Right lobe of liver (tissue), 4 donors: ENCODE measurements at regions not wholly inside any gene's neighbourhood (a gene's known extent, or its start where the extent isn't known, plus 50 kb on each side); places are given as distances from the start of the nearest gene placed in this dataset.

Source experiments
- POLR2A ChIP-seq: fragments of 450-650 bp; IDR thresholded peaks from one replicate; pipeline ENCODE4 v1.6.1; 2017; ENCODE audit warnings: antibody characterized with exemption, mild to moderate bottlenecking
- TF ChIP-seq, protein P1 (sequence below), 4 donors: fragments of 200-600 bp in 3 of 4; fragments of 450-650 bp in 1 of 4; IDR thresholded peaks; one replicate each; pipeline versions ENCODE4 v1.5.1 to v1.8.0; 2016 to 2022; ENCODE audit warnings: antibody characterized with exemption in 4 of 4, mild to moderate bottlenecking in 2 of 4
- donor health status: DM: no; HTN: no; CAD: no.
- donor health status: DM: no; HTN: no; CAD: no.
- donor health status: DM: no; HTN: yes; CAD: no.

DNA sequence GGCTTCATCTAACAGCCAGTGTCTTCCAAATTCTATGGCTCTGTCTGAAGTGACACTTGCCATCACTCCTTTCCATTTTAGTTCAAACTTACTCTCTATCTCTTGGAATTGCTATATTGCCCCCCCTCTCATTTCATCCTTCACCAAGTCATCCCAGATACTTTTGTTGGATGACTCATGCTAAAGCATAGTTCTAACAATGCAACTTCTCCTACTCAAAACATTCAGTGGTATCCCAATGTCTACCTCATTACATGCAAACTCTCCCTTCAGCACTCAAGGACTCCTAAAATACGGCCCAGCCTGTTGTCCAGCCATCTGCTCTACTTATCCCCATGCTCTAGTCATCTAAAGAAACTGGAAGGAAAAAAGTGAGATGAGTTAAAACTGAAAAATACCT lies 171.6 kb downstream of the RASEF start:
- TF ChIP-seq, protein P1, sequence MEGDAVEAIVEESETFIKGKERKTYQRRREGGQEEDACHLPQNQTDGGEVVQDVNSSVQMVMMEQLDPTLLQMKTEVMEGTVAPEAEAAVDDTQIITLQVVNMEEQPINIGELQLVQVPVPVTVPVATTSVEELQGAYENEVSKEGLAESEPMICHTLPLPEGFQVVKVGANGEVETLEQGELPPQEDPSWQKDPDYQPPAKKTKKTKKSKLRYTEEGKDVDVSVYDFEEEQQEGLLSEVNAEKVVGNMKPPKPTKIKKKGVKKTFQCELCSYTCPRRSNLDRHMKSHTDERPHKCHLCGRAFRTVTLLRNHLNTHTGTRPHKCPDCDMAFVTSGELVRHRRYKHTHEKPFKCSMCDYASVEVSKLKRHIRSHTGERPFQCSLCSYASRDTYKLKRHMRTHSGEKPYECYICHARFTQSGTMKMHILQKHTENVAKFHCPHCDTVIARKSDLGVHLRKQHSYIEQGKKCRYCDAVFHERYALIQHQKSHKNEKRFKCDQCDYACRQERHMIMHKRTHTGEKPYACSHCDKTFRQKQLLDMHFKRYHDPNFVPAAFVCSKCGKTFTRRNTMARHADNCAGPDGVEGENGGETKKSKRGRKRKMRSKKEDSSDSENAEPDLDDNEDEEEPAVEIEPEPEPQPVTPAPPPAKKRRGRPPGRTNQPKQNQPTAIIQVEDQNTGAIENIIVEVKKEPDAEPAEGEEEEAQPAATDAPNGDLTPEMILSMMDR (IDR thresholded peaks at IDR 0.05): no peak
- TF ChIP-seq POLR2A: no peak
